ENCODE measurements at regions not wholly inside any gene's neighbourhood (a gene's known extent, or its start where the extent isn't known, plus 50 kb on each side); places are given as distances from the start of the nearest gene placed in this dataset.

GRCh38 chr12:58270966-58271705 is 329.8 kb downstream of the ATP23 start:
- no peak for DNase-seq

- no peak for DNase-seq
Observed at GRCh38 chr12:58272461-58272860, 331.1 kb downstream of the ATP23 start.

- no peak for DNase-seq
Observed at GRCh38 chr12:58277231-58277630, 335.9 kb downstream of the ATP23 start.

GRCh38 chr12:58283553-58283952 is 342.2 kb downstream of the ATP23 start:
- DNase-seq: no peak

GRCh38 chr12:58285551-58285950 is 344.2 kb downstream of the ATP23 start:
- no peak for DNase-seq

- DNase-seq: no peak
Observed at GRCh38 chr12:58286353-58286752, 345.0 kb downstream of the ATP23 start.

- DNase-seq: peak; percentile 50
Observed at GRCh38 chr12:58288190-58288589, 346.8 kb downstream of the ATP23 start.

- no peak for DNase-seq
Observed at GRCh38 chr12:58291106-58291505, 349.7 kb downstream of the ATP23 start.

- DNase-seq: no peak
Observed at GRCh38 chr12:58293308-58293982, 352.1 kb downstream of the ATP23 start.

- DNase-seq: no peak
Observed at GRCh38 chr12:58295268-58295667, 353.9 kb downstream of the ATP23 start.

GRCh38 chr12:58296863-58297262 is 355.5 kb downstream of the ATP23 start:
- no peak for DNase-seq

GRCh38 chr12:58298803-58299202 is 357.4 kb downstream of the ATP23 start:
- DNase-seq: peak; percentile 28

GRCh38 chr12:58299371-58299770 is 358.0 kb downstream of the ATP23 start:
- DNase-seq: no peak

GRCh38 chr12:58301038-58301729 is 359.8 kb downstream of the ATP23 start:
- peak; percentile 65 for DNase-seq

- DNase-seq: no peak
Observed at GRCh38 chr12:58301730-58302122, 360.4 kb downstream of the ATP23 start.

- DNase-seq: peak; percentile 69
Observed at GRCh38 chr12:58302487-58303011, 361.2 kb downstream of the ATP23 start.

GRCh38 chr12:58306266-58307000 is 365.1 kb downstream of the ATP23 start:
- no peak for DNase-seq

GRCh38 chr12:58309806-58310205 is 368.4 kb downstream of the ATP23 start:
- no peak for DNase-seq

GRCh38 chr12:58310368-58310767 is 369.0 kb downstream of the ATP23 start:
- no peak for DNase-seq

GRCh38 chr12:58310809-58311622 is 369.6 kb downstream of the ATP23 start:
- peak; percentile 30 for DNase-seq

GRCh38 chr12:58313091-58313855 is 371.9 kb downstream of the ATP23 start:
- no peak for DNase-seq

Measured in eye (tissue), 1 donor.